ENCODE measurements at regions not wholly inside any gene's neighbourhood (a gene's known extent, or its start where the extent isn't known, plus 50 kb on each side); places are given as distances from the start of the nearest gene placed in this dataset.

GRCh38 chr2:67651565-67651964 lies 254.4 kb downstream of the ETAA1 start (continued):
- TF ChIP-seq ATF7 (IDR thresholded peaks at IDR 0.05) (peak; percentile 79), ATF7 (CRISPR knock-in tag; IDR thresholded peaks at IDR 0.05) (no peak), CREB1 (IDR thresholded peaks at IDR 0.05) (peak; percentile 36; the same call in 1 of the 2 replicates), CREB1 (CRISPR knock-in tag; IDR thresholded peaks at IDR 0.05) (no peak), IRX3 (CRISPR knock-in tag; IDR thresholded peaks at IDR 0.05; ENCODE audit: borderline replicate concordance, low read depth) (no peak), MLX (CRISPR knock-in tag; IDR thresholded peaks at IDR 0.05) (no peak)

GRCh38 chr2:67652679-67653078 lies 255.5 kb downstream of the ETAA1 start:
- no peak overlapping the region for H2AFZ ChIP-seq (ENCODE audit: low read length)
- TF ChIP-seq MIXL1 (CRISPR knock-in tag; IDR thresholded peaks at IDR 0.05) = no peak
- TF ChIP-seq PBX3 (CRISPR knock-in tag; IDR thresholded peaks at IDR 0.05; ENCODE audit: borderline replicate concordance) = no peak
- TF ChIP-seq TARDBP (CRISPR knock-in tag; IDR thresholded peaks at IDR 0.05) = no peak
- no peak for TF ChIP-seq NR2F1 (CRISPR knock-in tag; IDR thresholded peaks at IDR 0.05)
- H3K27me3 ChIP-seq (ENCODE audit: control insufficient read depth in 1 of 2, insufficient read depth in 2 of 2, low read length in 2 of 2) = no peaks in the 10 kb centered on the region
- H3K4me3 ChIP-seq (replicated peaks in 1 of 3; ENCODE audit: insufficient read depth in 1 of 3, low read depth in 2 of 3, low read length in 3 of 3) = no peak overlapping the region
- no peak for DNase-seq (ENCODE audit: low spot score)
- POLR2A ChIA-PET = no interaction called here
- CTCF ChIA-PET (ENCODE audit: low intra/inter-chr PET ratio, low total read pairs) = no interaction called here
- H3K27ac ChIP-seq (ENCODE audit: extremely low read length, insufficient read depth, low read length) = no peak overlapping the region
- 2% methylated on average over 1 of the region's 1 CpG for WGBS (ENCODE audit: low lambda C conversion rate)
- no TSS peak for BruUV-seq (replicated peaks)
- H3K9me3 ChIP-seq (ENCODE audit: low read length) = no peaks in the 10 kb centered on the region
- ATAC-seq = no peak
- FAIRE-seq = no peak
- intact Hi-C loops (cut with micrococcal nuclease; ENCODE audit: unreplicated experiment) (loop anchor here (10.0 kb wide), 1 partner anchor 1228 kb away; no protein-coding TSS in a partner anchor), in situ Hi-C loops (cut with HindIII; ENCODE audit: extremely low pct_ligation_motif_present, low pct_unique_long_range_greater_than_20kb) (no loop called here)
- H3K4me1 ChIP-seq (ENCODE audit: insufficient read depth, low read length) = no peaks in the 10 kb centered on the region
- no peaks in the 10 kb centered on the region for H3K79me2 ChIP-seq (ENCODE audit: insufficient read depth, low read length)
- no peaks in the 10 kb centered on the region for H4K20me1 ChIP-seq (ENCODE audit: insufficient read depth, low read length)
- no peaks in the 10 kb centered on the region for H3K36me3 ChIP-seq (replicated peaks in 1 of 2; ENCODE audit: control insufficient read depth in 1 of 2, insufficient read depth in 2 of 2, low read length in 2 of 2)
- H3K9ac ChIP-seq (ENCODE audit: insufficient read depth, low read depth, low read length) = no peak overlapping the region
- H3K4me2 ChIP-seq (ENCODE audit: low read depth, low read length) = no peak overlapping the region
